HG03575 (cell line): ENCODE measurements at regions not wholly inside any gene's neighbourhood (a gene's known extent, or its start where the extent isn't known, plus 50 kb on each side); places are given as distances from the start of the nearest gene placed in this dataset.

Source experiments
- ATAC-seq: cut with Tn5 transposase; IDR thresholded peaks from one replicate; pipeline ENCODE4 v1.9.1; 2021; ENCODE audit not compliant: unreplicated experiment, insufficient number of reproducible peaks, low FRiP score; ENCODE audit errors: extremely low read depth

GRCh38 chr1:232531291-232531690 lies 98.6 kb downstream of the SIPA1L2 start:
- ATAC-seq = no peak

GRCh38 chr1:232529747-232530146 lies 100.2 kb downstream of the SIPA1L2 start:
- no peak for ATAC-seq

- no peak for ATAC-seq
These were observed 101.4 kb downstream of the SIPA1L2 start for GRCh38 chr1:232528472-232529089.

GRCh38 chr1:232524056-232524455 lies 105.9 kb downstream of the SIPA1L2 start:
- ATAC-seq = no peak

- no peak for ATAC-seq
These were observed 107.7 kb downstream of the SIPA1L2 start for GRCh38 chr1:232522189-232522588.

- ATAC-seq = no peak
These were observed 108.3 kb downstream of the SIPA1L2 start for GRCh38 chr1:232521660-232522059.

- ATAC-seq = no peak
These were observed 110.7 kb downstream of the SIPA1L2 start for GRCh38 chr1:232519186-232519585.

- ATAC-seq = no peak
These were observed 111.6 kb downstream of the SIPA1L2 start for GRCh38 chr1:232518349-232518748.

- ATAC-seq = no peak
These were observed 112.7 kb downstream of the SIPA1L2 start for GRCh38 chr1:232517204-232517603.

GRCh38 chr1:232515706-232516105 lies 114.2 kb downstream of the SIPA1L2 start:
- no peak for ATAC-seq

GRCh38 chr1:232512712-232513111 lies 117.2 kb downstream of the SIPA1L2 start:
- no peak for ATAC-seq

GRCh38 chr1:232511172-232511571 lies 118.8 kb downstream of the SIPA1L2 start:
- ATAC-seq = no peak

- ATAC-seq = no peak
These were observed 119.4 kb downstream of the SIPA1L2 start for GRCh38 chr1:232510367-232511110.

- ATAC-seq = no peak
These were observed 120.4 kb downstream of the SIPA1L2 start for GRCh38 chr1:232509570-232509969.

GRCh38 chr1:232508130-232508701 lies 121.7 kb downstream of the SIPA1L2 start:
- no peak for ATAC-seq

GRCh38 chr1:232507571-232507970 lies 122.4 kb downstream of the SIPA1L2 start:
- no peak for ATAC-seq

- no peak for ATAC-seq
These were observed 124.0 kb downstream of the SIPA1L2 start for GRCh38 chr1:232505884-232506283.

GRCh38 chr1:232504651-232505050 lies 125.3 kb downstream of the SIPA1L2 start:
- no peak for ATAC-seq

GRCh38 chr1:232503497-232503896 lies 126.4 kb downstream of the SIPA1L2 start:
- ATAC-seq = no peak

- no peak for ATAC-seq
These were observed 128.1 kb downstream of the SIPA1L2 start for GRCh38 chr1:232501854-232502253.
